Fibroblast of skin of right quadriceps (primary cell): ENCODE measurements at regions not wholly inside any gene's neighbourhood (a gene's known extent, or its start where the extent isn't known, plus 50 kb on each side); places are given as distances from the start of the nearest gene placed in this dataset.

ENCODE experiments used
- DNase-seq: peaks from one replicate; pipeline ENCODE4 v3.0.0-alpha.2; 2013

GRCh38 chr14:28052251-28052650 is 714.3 kb upstream of the FOXG1 start:
- DNase-seq = no peak

GRCh38 chr14:28055008-28055407 is 711.6 kb upstream of the FOXG1 start:
- no peak for DNase-seq

GRCh38 chr14:28057359-28058296 is 709.0 kb upstream of the FOXG1 start:
- no peak for DNase-seq

- DNase-seq = no peak
Observed at GRCh38 chr14:28059254-28059653, 707.3 kb upstream of the FOXG1 start.

- no peak for DNase-seq
Observed at GRCh38 chr14:28061006-28061405, 705.6 kb upstream of the FOXG1 start.

GRCh38 chr14:28077021-28077420 is 689.6 kb upstream of the FOXG1 start:
- no peak for DNase-seq

GRCh38 chr14:28083389-28083788 is 683.2 kb upstream of the FOXG1 start:
- DNase-seq = no peak

GRCh38 chr14:28088125-28088524 is 678.5 kb upstream of the FOXG1 start:
- DNase-seq = no peak

GRCh38 chr14:28097585-28097984 is 669.0 kb upstream of the FOXG1 start:
- DNase-seq = no peak

GRCh38 chr14:28098856-28099255 is 667.7 kb upstream of the FOXG1 start:
- no peak for DNase-seq

- no peak for DNase-seq
Observed at GRCh38 chr14:28102001-28102400, 664.6 kb upstream of the FOXG1 start.

GRCh38 chr14:28102814-28103213 is 663.8 kb upstream of the FOXG1 start:
- peak; percentile 19 for DNase-seq

GRCh38 chr14:28113311-28113710 is 653.3 kb upstream of the FOXG1 start:
- no peak for DNase-seq

GRCh38 chr14:28116716-28117115 is 649.9 kb upstream of the FOXG1 start:
- DNase-seq = no peak

- no peak for DNase-seq
Observed at GRCh38 chr14:28119849-28120248, 646.7 kb upstream of the FOXG1 start.

- DNase-seq = no peak
Observed at GRCh38 chr14:28120391-28120790, 646.2 kb upstream of the FOXG1 start.

- DNase-seq = no peak
Observed at GRCh38 chr14:28121512-28122297, 644.9 kb upstream of the FOXG1 start.

GRCh38 chr14:28130610-28131284 is 635.8 kb upstream of the FOXG1 start:
- DNase-seq = no peak

- DNase-seq = no peak
Observed at GRCh38 chr14:28138341-28138740, 628.2 kb upstream of the FOXG1 start.

GRCh38 chr14:28141662-28142061 is 624.9 kb upstream of the FOXG1 start:
- no peak for DNase-seq

- DNase-seq = no peak
Observed at GRCh38 chr14:28142400-28143015, 624.1 kb upstream of the FOXG1 start.

- DNase-seq = no peak
Observed at GRCh38 chr14:28143316-28143715, 623.3 kb upstream of the FOXG1 start.

- DNase-seq = no peak
Observed at GRCh38 chr14:28151926-28152325, 614.7 kb upstream of the FOXG1 start.
